GM19043 (cell line): ENCODE measurements at regions not wholly inside any gene's neighbourhood (a gene's known extent, or its start where the extent isn't known, plus 50 kb on each side); places are given as distances from the start of the nearest gene placed in this dataset.

Experiments
- ATAC-seq: cut with Tn5 transposase; IDR thresholded peaks from one replicate; pipeline ENCODE4 v1.9.1; 2021; ENCODE audit warnings: low read depth; ENCODE audit not compliant: unreplicated experiment

GRCh38 chr15:100703032-100703578, 100.7 kb downstream of the ASB7 start:
- ATAC-seq: peak; percentile 99

GRCh38 chr15:100703671-100704070, 101.3 kb downstream of the ASB7 start:
- ATAC-seq: no peak

GRCh38 chr15:100704281-100705055, 102.1 kb downstream of the ASB7 start:
- no peak for ATAC-seq

GRCh38 chr15:100705065-100705464, 102.7 kb downstream of the ASB7 start:
- ATAC-seq: no peak

GRCh38 chr15:100705841-100706240, 103.5 kb downstream of the ASB7 start:
- no peak for ATAC-seq

- no peak for ATAC-seq
Observed at GRCh38 chr15:100707229-100707628, 104.8 kb downstream of the ASB7 start.

GRCh38 chr15:100708916-100709315, 106.5 kb downstream of the ASB7 start:
- ATAC-seq: no peak

- ATAC-seq: no peak
Observed at GRCh38 chr15:100710222-100710621, 107.8 kb downstream of the ASB7 start.

GRCh38 chr15:100710744-100711515, 108.5 kb downstream of the ASB7 start:
- no peak for ATAC-seq

GRCh38 chr15:100711516-100712021, 109.2 kb downstream of the ASB7 start:
- ATAC-seq: no peak

- no peak for ATAC-seq
Observed at GRCh38 chr15:100712226-100712625, 109.8 kb downstream of the ASB7 start.

GRCh38 chr15:100713163-100713867, 110.9 kb downstream of the ASB7 start:
- ATAC-seq: no peak

- ATAC-seq: no peak
Observed at GRCh38 chr15:100714034-100714748, 111.8 kb downstream of the ASB7 start.

GRCh38 chr15:100714749-100715342, 112.5 kb downstream of the ASB7 start:
- ATAC-seq: no peak

GRCh38 chr15:100715571-100716455, 113.4 kb downstream of the ASB7 start:
- ATAC-seq: no peak

- no peak for ATAC-seq
Observed at GRCh38 chr15:100716456-100717085, 114.2 kb downstream of the ASB7 start.

- ATAC-seq: no peak
Observed at GRCh38 chr15:100717596-100717995, 115.2 kb downstream of the ASB7 start.
